Kidney epithelial cell (primary cell): ENCODE measurements at regions not wholly inside any gene's neighbourhood (a gene's known extent, or its start where the extent isn't known, plus 50 kb on each side); places are given as distances from the start of the nearest gene placed in this dataset.

Experiments
- DNase-seq: peaks from one replicate; pipeline ENCODE4 v3.0.0-alpha.2; 2010; ENCODE audit warnings: low read depth
- H3K27me3 ChIP-seq: 2 replicates; pipeline ENCODE4 v1.6.0; 2011; ENCODE audit warnings: low read length; ENCODE audit not compliant: control insufficient read depth, insufficient read depth
- H3K36me3 ChIP-seq: 2 replicates; pipeline ENCODE4 v1.5.1; 2011; ENCODE audit warnings: low read length; ENCODE audit not compliant: control insufficient read depth, insufficient read depth
- H3K4me3 ChIP-seq: 2 replicates; pipeline ENCODE4 v1.5.1; 2011; ENCODE audit warnings: low read depth, mild to moderate bottlenecking, control low read depth, low read length
- CTCF ChIP-seq: IDR thresholded peaks from 2 replicates; pipeline ENCODE4 v1.5.1; 2011; ENCODE audit warnings: mild to moderate bottlenecking, moderate library complexity, low read length, control low read depth, inconsistent platforms; ENCODE audit not compliant: insufficient read depth, poor library complexity, severe bottlenecking

GRCh38 chr1:55568732-55569131 lies 353.6 kb upstream of the USP24 start:
- DNase-seq, result no peak
- no peaks in the 10 kb centered on the region for H3K27me3 ChIP-seq
- no peaks in the 10 kb centered on the region for H3K36me3 ChIP-seq
- no peak for TF ChIP-seq CTCF
- H3K4me3 ChIP-seq, result no peak overlapping the region

GRCh38 chr1:55560266-55560665 lies 345.1 kb upstream of the USP24 start:
- Histone ChIP-seq H3K4me3 (no peak overlapping the region), H3K36me3 (no peaks in the 10 kb centered on the region), H3K27me3 (no peaks in the 10 kb centered on the region)
- no peak for TF ChIP-seq CTCF
- no peak for DNase-seq

- no peaks in the 10 kb centered on the region for H3K36me3 ChIP-seq
- DNase-seq, result no peak
- no peak overlapping the region for H3K4me3 ChIP-seq
- TF ChIP-seq CTCF, result no peak
- H3K27me3 ChIP-seq, result no peaks in the 10 kb centered on the region
Observed at GRCh38 chr1:55559842-55560241, 344.7 kb upstream of the USP24 start.

GRCh38 chr1:55559161-55559611 lies 344.0 kb upstream of the USP24 start:
- DNase-seq, result no peak
- Histone ChIP-seq H3K36me3 (no peaks in the 10 kb centered on the region), H3K27me3 (no peaks in the 10 kb centered on the region), H3K4me3 (no peak overlapping the region)
- TF ChIP-seq CTCF, result no peak

- no peak for DNase-seq
- no peak overlapping the region for H3K4me3 ChIP-seq
- TF ChIP-seq CTCF, result no peak
- H3K27me3 ChIP-seq, result no peaks in the 10 kb centered on the region
- H3K36me3 ChIP-seq, result no peaks in the 10 kb centered on the region
Observed at GRCh38 chr1:55558515-55558914, 343.4 kb upstream of the USP24 start.

GRCh38 chr1:55555956-55556725 lies 341.0 kb upstream of the USP24 start:
- TF ChIP-seq CTCF, result no peak
- H3K36me3 ChIP-seq, result no peaks in the 10 kb centered on the region
- no peak for DNase-seq
- no peaks in the 10 kb centered on the region for H3K27me3 ChIP-seq
- H3K4me3 ChIP-seq, result no peak overlapping the region
